ENCODE measurements at regions not wholly inside any gene's neighbourhood (a gene's known extent, or its start where the extent isn't known, plus 50 kb on each side); places are given as distances from the start of the nearest gene placed in this dataset.

- TF ChIP-seq POLR2A (IDR thresholded peaks at IDR 0.05; ENCODE audit: low read depth, low read length) (no peak), POLR2AphosphoS5 (IDR thresholded peaks at IDR 0.05; ENCODE audit: low read depth, low read length) (no peak), TAF1 (IDR thresholded peaks at IDR 0.05; ENCODE audit: borderline replicate concordance, low read depth, low read length) (no peak)
These were observed 159.8 kb downstream of the ZNF326 start for GRCh38 chr1:90154711-90155110.

Measured in GM12892 (cell line).